ENCODE measurements at regions not wholly inside any gene's neighbourhood (a gene's known extent, or its start where the extent isn't known, plus 50 kb on each side); places are given as distances from the start of the nearest gene placed in this dataset.
"Not testable (repeated sequence)": the region's sequence is repeated elsewhere in the genome, so short reads cannot be mapped to it uniquely, and the experiment has no call there.

DNA sequence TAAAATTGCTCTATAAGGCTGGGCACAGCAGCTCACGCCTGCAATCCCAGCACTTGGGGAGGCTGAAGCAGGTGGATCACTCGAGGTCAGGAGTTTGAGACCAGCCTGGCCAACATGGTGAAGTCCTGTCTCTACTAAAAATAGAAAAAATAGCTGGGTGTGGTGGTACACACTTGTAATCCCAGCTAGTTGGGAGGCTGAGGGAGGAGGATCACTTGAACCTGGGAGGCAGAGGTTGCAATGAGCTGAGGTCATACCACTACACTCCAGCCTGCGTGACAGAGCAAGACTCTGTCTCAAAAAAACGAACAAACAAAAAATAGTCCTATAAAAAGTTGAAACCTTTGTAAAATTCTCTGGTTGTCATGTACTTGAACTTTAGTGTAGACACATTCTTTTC, 93.0 kb upstream of the KIF26B start:
- DNase-seq = not testable (repeated sequence)

DNA sequence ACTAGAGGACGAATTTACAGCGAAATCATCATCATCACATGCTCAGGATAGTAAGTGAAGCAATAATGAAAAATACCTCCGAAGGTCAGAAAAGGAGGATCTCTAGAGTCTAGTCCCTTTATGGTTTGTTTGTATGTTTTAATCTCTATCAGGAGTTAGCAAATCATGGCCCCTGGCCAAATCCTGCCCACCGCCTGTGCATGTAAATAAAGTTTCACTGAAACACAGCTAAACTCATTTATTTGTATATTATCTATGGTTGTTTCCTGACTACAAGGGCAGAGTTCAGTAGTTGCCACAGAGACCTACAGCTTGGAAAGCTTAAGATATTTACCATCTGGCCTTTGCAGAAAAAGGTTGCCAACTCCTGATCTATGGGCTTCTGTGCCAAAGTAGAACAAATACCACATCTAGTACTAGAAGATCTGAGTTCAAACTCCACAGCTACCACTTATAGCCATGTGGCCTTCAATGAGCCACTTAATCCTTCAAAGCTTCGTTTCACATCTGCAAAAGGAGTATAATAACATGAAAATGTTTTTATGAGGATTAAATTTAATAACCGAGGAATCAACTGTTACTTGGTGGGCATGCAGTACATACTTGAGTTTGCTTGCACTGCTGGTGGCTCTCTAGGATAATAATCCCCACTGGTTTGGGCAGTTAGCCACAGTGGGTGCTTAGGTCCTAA, 94.0 kb upstream of the KIF26B start:
- no peak for DNase-seq

GRCh38 chr1:245059806-245060424, 94.9 kb upstream of the KIF26B start:
- DNase-seq = no peak

DNA sequence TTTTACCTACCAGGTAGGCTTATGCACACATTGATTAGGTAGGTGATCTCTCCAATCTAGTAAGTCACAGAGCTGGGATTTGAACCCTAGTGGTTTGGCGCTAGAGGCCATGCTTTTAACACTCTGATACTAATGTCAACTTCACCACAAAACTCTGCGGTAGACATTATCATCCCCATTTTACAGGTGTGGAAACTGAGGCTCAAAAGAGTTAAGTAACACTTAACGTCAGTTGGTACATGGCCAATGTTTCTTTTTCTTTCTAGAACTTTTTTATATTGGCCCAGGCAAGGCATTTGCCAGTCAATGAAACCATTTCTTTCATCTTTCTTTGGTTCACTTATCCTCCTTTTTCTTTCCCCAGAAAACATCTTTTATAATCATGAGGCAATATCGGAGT, 95.9 kb upstream of the KIF26B start:
- no peak for DNase-seq

- DNase-seq = no peak
These were observed 96.3 kb upstream of the KIF26B start for GRCh38 chr1:245058436-245058835.

DNA sequence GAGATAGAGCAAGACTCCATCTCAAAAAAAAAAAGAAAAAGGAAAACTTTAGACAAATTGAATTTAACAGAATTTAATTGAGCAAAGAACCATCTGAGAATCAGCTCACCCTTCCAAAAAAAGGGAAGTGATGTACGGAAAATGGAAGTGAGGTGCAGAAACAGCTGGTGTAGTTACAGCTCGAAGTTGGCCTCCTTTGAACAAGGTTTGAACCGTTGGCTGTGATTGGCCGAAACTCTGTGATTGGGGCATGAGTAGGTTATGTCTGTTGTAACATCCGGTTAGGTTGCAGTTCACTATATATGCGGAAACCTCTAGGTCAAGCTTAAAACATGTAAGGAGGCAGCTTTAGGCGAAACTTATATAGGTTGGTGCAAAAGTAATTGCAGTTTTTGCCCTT, 97.9 kb upstream of the KIF26B start:
- DNase-seq = no peak

DNA sequence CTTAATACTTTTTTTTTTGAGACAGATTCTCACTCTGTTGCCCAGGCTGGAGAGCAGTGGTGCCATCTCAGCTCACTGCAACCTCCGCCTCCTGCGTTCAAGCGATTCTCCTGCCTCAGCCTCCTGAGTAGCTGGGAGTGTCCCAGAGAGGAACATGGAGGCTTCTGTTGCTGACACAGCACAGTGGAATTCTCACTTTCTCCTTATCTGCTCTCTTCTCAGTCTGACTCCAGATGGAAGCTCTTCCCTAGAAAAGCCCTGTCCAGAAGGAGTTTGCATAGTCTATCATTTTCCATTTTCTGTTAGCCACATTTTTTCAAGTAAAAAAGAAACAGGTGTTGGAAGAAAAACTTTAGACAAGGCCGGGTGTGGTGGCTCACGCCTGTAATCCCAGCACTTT, 98.5 kb upstream of the KIF26B start:
- not testable (repeated sequence) for DNase-seq

- DNase-seq = no peak
These were observed 99.0 kb upstream of the KIF26B start for GRCh38 chr1:245055752-245056151.

GRCh38 chr1:245054507-245055270, 100.1 kb upstream of the KIF26B start:
- DNase-seq = no peak

DNA sequence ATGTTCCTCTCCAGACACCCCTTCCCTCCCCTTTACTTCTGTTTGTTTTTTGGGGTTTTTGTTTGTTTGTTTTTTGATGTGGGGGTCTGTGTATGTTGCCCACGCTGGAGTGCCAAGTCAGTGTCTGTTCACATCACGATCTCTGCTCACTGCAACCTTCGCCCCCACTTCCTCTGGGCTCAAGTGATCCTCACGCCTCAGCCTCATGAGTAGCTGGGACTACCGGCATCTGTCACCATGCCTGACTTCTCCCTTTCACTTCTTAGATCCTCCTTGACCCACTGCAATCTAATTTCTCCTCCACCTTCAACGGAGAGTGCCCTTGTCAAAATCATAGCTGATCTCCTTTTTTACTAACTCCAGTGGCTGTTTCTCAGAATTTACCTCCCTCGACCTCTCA, 100.7 kb upstream of the KIF26B start:
- DNase-seq = no peak

- DNase-seq = no peak
These were observed 102.5 kb upstream of the KIF26B start for GRCh38 chr1:245052258-245052657.

- peak; percentile 45 for DNase-seq
These were observed 103.2 kb upstream of the KIF26B start for GRCh38 chr1:245051349-245052221.

GRCh38 chr1:245046769-245047168, 108.0 kb upstream of the KIF26B start:
- DNase-seq = no peak

DNA sequence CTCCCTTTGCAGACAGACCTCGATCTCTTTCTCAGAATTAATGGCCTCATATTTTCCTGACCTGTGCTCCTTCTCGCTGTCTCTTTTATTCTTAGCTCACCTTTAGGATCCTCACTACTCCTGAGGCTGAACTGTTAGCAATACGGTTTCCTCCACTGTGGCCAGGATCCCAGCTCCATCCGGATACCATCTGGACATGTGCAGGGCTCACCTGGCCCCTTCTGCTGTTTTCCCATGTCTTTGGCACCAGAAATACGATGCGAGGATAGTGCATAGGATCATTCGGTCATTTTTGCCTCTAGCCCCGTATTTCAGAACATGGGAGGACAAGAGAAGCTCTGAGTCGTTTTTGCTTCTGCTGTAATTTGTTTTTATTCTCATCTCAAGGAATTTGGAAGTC, 108.5 kb upstream of the KIF26B start:
- DNase-seq = no peak

DNA sequence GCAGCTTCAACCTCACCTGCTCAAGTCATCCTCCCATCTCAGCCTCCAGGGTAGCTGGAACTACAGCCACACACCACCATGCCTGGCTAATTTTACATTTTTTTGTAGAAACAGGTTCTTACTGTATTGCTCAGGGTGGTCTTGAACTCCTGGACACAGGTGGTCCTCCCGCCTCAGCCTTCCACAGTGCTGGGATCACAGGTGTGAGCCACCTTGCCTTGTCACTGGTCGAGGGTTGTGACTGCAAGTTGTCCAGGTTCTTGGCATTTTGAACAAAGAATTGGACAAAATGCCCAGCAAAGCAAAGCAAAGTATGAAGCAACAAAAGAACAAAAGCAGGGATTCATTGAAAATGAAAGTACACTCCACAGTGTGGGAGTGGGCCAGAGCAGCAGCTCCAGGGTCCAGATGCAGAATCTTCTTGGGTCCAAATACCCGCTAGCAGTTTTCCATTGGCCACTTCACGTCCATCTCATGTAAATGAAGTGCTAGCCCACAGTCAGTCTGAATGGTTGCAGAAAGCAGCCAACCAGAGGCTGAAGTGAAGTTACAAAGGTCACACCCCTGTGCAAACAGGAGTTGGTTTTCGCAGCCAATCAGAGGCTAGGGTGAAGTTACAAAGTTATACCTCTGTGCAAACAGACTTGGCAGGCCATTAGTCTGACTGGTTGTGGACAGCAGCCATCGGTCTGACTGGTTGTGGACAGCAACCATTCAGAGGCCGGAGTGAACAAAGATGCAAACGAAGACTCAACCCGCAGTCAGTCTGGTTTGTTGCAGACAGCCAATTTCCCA, 109.5 kb upstream of the KIF26B start:
- DNase-seq = no peak

GRCh38 chr1:245043611-245043940, 111.2 kb upstream of the KIF26B start:
- no peak for DNase-seq

- DNase-seq = no peak
These were observed 113.6 kb upstream of the KIF26B start for GRCh38 chr1:245041058-245041698.

DNA sequence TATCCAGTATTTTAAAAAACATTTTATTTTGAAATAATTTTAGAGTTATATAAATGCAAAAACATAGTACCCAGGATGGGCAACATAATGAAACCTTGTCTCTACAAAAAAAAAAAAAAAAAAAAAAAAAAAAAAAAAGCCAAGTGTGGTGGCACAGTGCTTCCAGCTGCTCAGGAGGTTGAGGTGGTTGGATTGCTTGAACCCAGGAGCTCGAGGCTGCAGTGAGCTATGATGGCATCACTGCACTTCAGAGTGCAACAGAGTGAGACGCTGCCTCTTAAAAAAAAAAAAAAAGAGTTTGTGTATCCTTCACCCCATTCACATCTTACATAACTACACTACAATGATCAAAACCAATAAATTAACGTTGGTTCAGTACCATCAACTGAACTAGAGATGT, 115.6 kb upstream of the KIF26B start:
- no peak for DNase-seq

DNA sequence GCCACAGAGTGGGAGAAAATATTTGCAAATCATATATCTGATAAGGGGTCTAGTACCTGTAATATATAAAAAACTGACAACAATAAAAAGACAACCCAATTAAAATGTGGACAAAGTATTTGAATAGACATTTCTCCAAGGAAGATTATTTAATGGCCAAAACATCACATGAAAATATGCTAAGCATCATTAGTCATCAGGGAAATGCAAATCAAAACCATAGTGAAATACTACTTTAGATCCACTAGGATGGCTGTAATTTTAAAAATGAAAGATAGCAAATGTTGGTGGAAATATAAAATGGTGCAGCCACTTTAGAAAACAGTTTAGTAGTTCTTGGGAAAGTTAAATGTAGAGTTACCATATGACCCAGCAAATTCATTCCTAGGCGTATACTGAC, 118.7 kb upstream of the KIF26B start:
- no peak for DNase-seq

GRCh38 chr1:245031041-245031440, 123.7 kb upstream of the KIF26B start:
- DNase-seq = no peak

DNA sequence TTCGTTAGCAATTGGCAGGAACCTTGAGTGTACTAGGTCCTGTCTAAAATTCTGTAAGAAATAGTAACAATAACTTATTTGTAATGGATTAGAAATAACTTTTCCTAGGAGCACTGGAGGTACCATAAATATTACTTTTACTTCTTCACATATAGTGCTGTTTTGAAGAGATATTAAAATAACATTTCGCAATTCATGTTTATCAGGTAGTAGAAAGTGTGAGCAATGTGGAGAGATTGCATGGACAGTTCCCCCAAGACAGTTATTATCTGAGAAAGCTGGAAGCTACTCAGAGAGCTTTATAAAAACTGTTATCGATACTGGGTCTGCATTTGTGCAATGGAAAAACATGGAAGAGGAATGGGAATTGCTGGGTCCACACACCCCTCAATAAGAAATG, 128.5 kb upstream of the KIF26B start:
- DNase-seq = no peak

- no peak for DNase-seq
These were observed 129.3 kb upstream of the KIF26B start for GRCh38 chr1:245025525-245025924.

Measured in stimulated activated CD8-positive, alpha-beta memory T cell treated with anti-CD3 and anti-CD28 coated beads, Interleukin-4, amount 100 ng/mL, for 48 hours (primary cell).